Activated B cell treated with CpG ODN at 0.5 μM for 24 hours (primary cell): ENCODE measurements at regions not wholly inside any gene's neighbourhood (a gene's known extent, or its start where the extent isn't known, plus 50 kb on each side); places are given as distances from the start of the nearest gene placed in this dataset.
A peak's percentile ranks its signal among the peaks of the same experiment; 100 is the strongest.
"Not testable (repeated sequence)": the region's sequence is repeated elsewhere in the genome, so short reads cannot be mapped to it uniquely, and the experiment has no call there.

Source experiments
- ATAC-seq: fragments of 200-7000 bp; cut with Tn5 transposase; one replicate; pipeline ENCODE4 v1.10.0; 2021; ENCODE audit warnings: low read depth, mild to moderate bottlenecking, moderate library complexity
- CTCF ChIA-PET: fragments of 350-600 bp; sonication (Branson Sonifier 250); formaldehyde crosslinking; loops from one replicate; lab custom pipeline; 2021; ENCODE audit warnings: antibody characterized with exemption; lab: Charles Lee
- POLR2A ChIA-PET: fragments of 350-600 bp; sonication (Branson Sonifier 250); formaldehyde crosslinking; loops from one replicate; lab custom pipeline; 2021; ENCODE audit warnings: antibody characterized with exemption; lab: Charles Lee
- DNase-seq: peaks from one replicate; pipeline ENCODE4 v3.0.0; 2022
- H3K27ac Mint-ChIP-seq: one replicate; pipeline ENCODE4 v1.8.0; 2020; ENCODE audit warnings: mixed read lengths
- H3K27me3 Mint-ChIP-seq: one replicate; pipeline ENCODE4 v1.8.0; 2021; ENCODE audit warnings: mixed read lengths
- H3K36me3 Mint-ChIP-seq: one replicate; pipeline ENCODE4 v1.8.0; 2021; ENCODE audit warnings: low read depth, mixed read lengths
- H3K4me1 Mint-ChIP-seq: one replicate; pipeline ENCODE4 v1.8.0; 2021; ENCODE audit warnings: mixed read lengths
- H3K4me3 Mint-ChIP-seq: one replicate; pipeline ENCODE4 v1.8.0; 2020; ENCODE audit warnings: mild to moderate bottlenecking, mixed read lengths
- H3K9me3 Mint-ChIP-seq: one replicate; pipeline ENCODE4 v1.8.0; 2020; ENCODE audit warnings: mixed read lengths
- CTCF ChIP-seq: fragments of 200-600 bp; IDR thresholded peaks from one replicate; pipeline ENCODE4 v1.8.0; 2022; ENCODE audit warnings: antibody characterized with exemption, mild to moderate bottlenecking
- intact Hi-C: fragments of 100-400 bp; cut with micrococcal nuclease; formaldehyde crosslinking; loops from one replicate; pipeline ENCODE4 v1.15.1; 2024

DNA sequence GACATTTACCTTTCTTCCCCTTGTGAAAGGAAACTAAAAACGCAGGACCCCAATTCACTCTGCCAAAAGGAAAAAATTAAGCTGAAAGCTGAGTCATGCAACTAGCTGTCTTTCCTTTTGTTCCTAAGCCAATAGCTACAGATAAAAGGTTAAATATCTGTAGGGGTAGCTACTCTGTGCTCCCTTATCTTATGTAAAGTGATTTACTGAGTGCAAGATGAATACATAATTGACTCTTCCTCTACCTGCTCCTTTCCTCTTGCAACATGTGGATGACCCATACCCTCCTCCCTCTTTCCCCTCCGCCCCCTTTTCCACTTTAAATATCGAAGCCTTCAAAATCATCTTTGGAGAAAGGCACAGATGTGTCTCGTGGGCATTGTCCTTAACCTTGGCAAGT lies 68.0 kb upstream of the ZNF157 start:
- Mint-ChIP-seq H3K27ac (no peak overlapping the region), H3K27me3 (no peaks in the 10 kb centered on the region), H3K36me3 (no peaks in the 10 kb centered on the region), H3K4me1 (no peaks in the 10 kb centered on the region), H3K4me3 (no peak overlapping the region), H3K9me3 (no peaks in the 10 kb centered on the region)
- ChIA-PET CTCF (no interaction called here), POLR2A (no interaction called here)
- no peak for TF ChIP-seq CTCF
- ATAC-seq (no peak), DNase-seq (no peak)
- intact Hi-C loops, result no loop called here

- intact Hi-C loops, CTCF ChIA-PET, H3K4me3 Mint-ChIP-seq, ATAC-seq, H3K9me3 Mint-ChIP-seq, H3K27ac Mint-ChIP-seq, H3K36me3 Mint-ChIP-seq, DNase-seq, H3K27me3 Mint-ChIP-seq, H3K4me1 Mint-ChIP-seq: not testable (repeated sequence)
- POLR2A ChIA-PET, result interaction anchor here (0.6 kb wide), 1 partner anchor 18 kb away, joined by 8 read pairs; no protein-coding TSS in a partner anchor
These were observed 63.8 kb upstream of the ZNF157 start for GRCh38 chrX:47306471-47307023.

- Mint-ChIP-seq H3K36me3 (no peaks in the 10 kb centered on the region), H3K9me3 (no peaks in the 10 kb centered on the region), H3K27me3 (no peaks in the 10 kb centered on the region), H3K4me1 (no peaks in the 10 kb centered on the region), H3K4me3 (no peak overlapping the region), H3K27ac (no peak overlapping the region)
- ChIA-PET POLR2A (interaction anchor here (0.7 kb wide), 1 partner anchor 94 kb away, joined by 3 read pairs; no protein-coding TSS in a partner anchor), CTCF (no interaction called here)
- intact Hi-C loops, result loop anchor here (1.0 to 10.0 kb wide), 3 partner anchors 53 to 119 kb away; partner anchors contain the start of gene UBA1
- TF ChIP-seq CTCF, result no peak
- DNase-seq, result no peak
- peak; percentile 28 for ATAC-seq
These were observed 58.2 kb upstream of the ZNF157 start for GRCh38 chrX:47311932-47312774.

DNA sequence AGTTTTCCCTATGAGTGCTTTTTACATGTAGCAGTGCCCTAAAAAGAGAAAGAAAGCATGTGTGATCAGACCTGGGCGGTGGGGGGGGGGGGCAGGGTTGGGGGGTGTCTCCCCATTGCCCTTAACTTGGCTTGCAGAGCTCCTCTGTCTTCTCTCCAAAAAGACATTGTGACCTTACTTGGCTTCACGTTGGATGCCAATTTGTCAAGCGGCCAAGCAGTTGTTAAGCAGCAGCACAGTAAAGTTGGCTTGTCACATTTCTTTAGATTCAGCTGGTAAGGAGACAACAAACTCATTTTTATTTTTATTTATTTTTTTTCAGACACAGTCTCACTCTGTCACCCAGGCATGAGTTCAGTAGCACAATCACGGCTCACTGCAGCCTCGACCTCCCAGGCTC lies 57.3 kb upstream of the ZNF157 start:
- ChIA-PET CTCF (no interaction called here), POLR2A (no interaction called here)
- ATAC-seq (no peak), DNase-seq (no peak)
- no peaks in the 10 kb centered on the region for H3K27me3 Mint-ChIP-seq
- no peak for TF ChIP-seq CTCF
- no peaks in the 10 kb centered on the region for H3K36me3 Mint-ChIP-seq
- intact Hi-C loops, result loop anchor here (10.0 kb wide), 1 partner anchor 52 kb away; no protein-coding TSS in a partner anchor
- no peak overlapping the region for H3K4me3 Mint-ChIP-seq
- no peak overlapping the region for H3K27ac Mint-ChIP-seq
- no peaks in the 10 kb centered on the region for H3K9me3 Mint-ChIP-seq
- H3K4me1 Mint-ChIP-seq, result no peaks in the 10 kb centered on the region

GRCh38 chrX:47316276-47317025 lies 53.9 kb upstream of the ZNF157 start:
- H3K9me3 Mint-ChIP-seq, result no peaks in the 10 kb centered on the region
- POLR2A ChIA-PET, result no interaction called here
- H3K27me3 Mint-ChIP-seq, result no peaks in the 10 kb centered on the region

More at GRCh38 chrX:47316276-47317025, 53.9 kb upstream of the ZNF157 start:
- DNase-seq, result no peak
- no peak overlapping the region for H3K4me3 Mint-ChIP-seq
- ATAC-seq, result no peak
- no peaks in the 10 kb centered on the region for H3K36me3 Mint-ChIP-seq
- H3K27ac Mint-ChIP-seq, result no peak overlapping the region
- intact Hi-C loops, result loop anchor here (10.0 kb wide), 1 partner anchor 48 kb away; no protein-coding TSS in a partner anchor
- CTCF ChIA-PET, result no interaction called here
- no peak for TF ChIP-seq CTCF
- no peaks in the 10 kb centered on the region for H3K4me1 Mint-ChIP-seq
